Tongue (tissue), 1 donor: ENCODE measurements at regions not wholly inside any gene's neighbourhood (a gene's known extent, or its start where the extent isn't known, plus 50 kb on each side); places are given as distances from the start of the nearest gene placed in this dataset.
A peak's percentile ranks its signal among the peaks of the same experiment; 100 is the strongest.
"Not testable (repeated sequence)": the region's sequence is repeated elsewhere in the genome, so short reads cannot be mapped to it uniquely, and the experiment has no call there.

Source experiments
- DNase-seq: peaks from one replicate; pipeline ENCODE4 v3.0.0-alpha.2; 2015

DNA sequence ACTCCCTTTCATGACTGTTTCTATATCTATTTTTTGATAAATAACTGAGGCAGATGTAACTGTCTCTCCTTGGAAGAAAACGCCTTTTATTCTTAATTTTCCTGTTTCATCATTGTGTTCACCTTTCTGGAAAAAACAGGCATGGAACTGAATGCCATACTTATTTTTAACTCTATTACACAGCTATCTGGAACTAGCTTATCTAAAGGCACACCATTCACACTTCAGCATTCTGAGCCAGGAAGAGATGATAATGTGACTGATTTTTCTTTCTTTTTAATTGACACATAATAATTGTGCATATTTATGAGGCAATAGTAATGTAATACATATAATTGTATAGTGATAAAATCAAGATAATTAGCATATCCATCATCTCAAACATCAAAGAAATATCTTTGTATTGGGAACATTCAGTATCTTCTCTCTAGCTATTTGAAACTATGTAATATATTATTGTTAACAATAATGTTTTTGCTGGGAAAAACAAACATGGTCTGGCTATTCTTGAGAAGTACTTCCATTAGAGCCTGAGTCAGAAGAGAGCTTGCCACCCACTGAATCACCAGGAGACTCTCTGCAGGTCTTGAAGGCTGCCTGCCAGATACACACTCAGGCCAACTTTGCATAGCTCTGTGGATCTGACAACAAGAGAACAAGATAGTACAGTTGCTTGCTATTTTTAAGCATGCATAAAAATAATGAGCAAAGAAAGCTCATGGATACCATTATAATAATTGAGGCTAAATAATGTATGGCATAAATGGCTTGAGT lies 501.0 kb upstream of the EDIL3 start:
- peak; percentile 2 for DNase-seq

DNA sequence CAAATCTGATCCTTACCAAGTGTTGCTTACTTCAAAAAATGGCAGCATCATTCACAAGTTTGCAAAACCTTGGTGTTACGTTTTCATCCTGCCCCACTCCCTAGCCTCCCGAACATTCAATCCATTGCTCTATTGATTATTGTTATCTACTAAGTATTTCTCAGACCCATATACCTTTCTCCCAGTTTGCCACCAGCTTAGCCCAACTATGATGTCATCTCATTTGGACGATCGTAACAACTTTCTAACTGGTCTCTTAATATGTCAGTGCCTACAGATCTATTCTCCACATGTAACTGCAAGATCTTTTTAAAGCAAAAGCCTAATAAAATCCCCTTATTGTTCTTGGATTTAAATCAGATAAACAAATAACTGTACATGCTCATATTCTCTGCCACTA lies 497.1 kb upstream of the EDIL3 start:
- no peak for DNase-seq

DNA sequence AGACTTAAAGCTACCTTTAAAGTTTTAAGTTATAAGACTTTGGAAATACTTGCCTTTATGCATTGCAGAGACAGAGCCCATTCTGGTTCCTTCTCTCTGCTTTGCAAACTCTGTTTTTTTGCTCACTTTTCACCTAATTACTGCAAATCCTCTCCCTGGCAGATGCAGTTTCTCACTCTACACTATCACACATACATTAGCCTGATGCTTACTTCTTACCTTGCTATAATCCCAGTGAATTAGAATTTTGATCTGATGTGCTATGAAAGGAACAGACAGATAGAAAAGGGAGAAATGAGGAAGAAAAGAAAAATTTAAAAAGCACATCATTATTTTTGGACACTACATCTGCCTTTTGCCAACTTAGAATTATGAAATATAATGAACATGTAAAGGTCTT lies 489.5 kb upstream of the EDIL3 start:
- no peak for DNase-seq

DNA sequence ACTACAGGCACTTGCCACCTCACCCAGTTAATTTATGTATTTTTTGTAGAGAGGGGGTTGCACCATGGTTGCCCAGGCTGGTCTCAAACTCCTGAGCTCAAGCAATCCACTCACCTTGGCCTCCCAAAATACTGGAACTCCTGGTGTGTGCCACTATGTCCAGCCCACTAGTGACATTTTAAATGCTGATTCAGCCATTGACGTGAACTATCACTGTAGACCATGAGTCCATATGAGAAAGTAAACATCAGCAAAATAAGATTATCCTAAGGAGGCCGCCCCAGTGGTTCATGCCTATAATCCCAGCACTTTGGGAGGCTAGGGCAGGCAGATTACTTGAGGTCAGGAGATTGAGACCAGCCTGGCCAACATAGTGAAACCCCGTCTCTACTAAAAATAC lies 488.1 kb upstream of the EDIL3 start:
- DNase-seq = no peak

DNA sequence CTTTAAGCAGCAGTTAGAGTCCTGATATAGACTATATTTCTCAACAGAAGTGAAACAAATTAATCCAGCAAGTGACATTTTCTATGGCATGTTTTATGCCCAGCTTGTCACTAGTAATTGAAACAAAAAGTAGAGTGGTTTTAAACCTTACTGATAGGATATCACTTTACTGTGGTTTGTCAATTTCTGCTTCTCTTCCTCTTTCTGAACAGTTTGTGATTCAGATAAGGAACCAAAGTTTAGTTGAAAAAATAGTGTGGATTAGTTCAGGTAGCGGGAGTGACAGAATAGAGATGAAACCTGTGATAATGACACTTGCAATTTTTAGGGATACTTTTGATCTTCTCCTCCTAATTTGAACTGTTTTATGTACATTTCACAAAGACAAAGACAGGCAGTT lies 485.7 kb upstream of the EDIL3 start:
- DNase-seq = no peak

DNA sequence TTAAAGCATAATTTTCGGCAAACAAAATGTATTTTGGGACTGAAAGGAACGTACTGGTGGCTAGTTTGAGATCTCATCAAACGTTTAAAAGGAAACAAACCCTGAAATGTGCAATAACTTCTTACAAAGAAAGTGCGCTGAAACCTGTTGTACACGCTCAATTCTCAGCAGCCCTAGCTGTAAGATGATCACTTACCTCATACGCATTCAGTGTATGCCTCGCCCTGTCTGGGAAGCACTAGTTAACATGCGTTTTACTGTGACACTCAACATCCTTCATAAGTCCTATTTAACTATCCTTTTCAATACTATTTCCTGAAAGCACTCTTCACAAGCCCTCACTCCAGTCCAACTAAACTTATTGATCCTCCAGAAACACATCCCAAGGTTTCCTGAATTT lies 485.0 kb upstream of the EDIL3 start:
- DNase-seq = peak; percentile 2

DNA sequence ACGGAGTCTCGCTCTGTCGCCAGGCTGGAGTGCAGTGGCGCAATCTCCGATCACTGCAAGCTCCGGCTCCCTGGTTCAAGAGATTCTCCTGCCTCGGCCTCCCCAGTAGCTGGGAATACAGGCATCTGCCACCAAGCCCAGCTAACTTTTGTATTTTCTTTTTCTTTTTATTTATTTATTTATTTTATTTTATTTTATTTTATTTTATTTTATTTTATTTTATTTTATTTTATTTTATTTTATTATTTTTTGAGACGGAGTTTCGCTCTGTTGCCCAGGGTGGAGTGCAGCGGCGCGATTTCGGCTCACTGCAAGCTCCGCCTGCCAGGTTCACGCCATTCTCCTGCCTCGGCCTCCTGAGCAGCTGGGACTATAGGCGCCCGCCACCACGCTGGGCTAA lies 479.3 kb upstream of the EDIL3 start:
- not testable (repeated sequence) for DNase-seq

DNA sequence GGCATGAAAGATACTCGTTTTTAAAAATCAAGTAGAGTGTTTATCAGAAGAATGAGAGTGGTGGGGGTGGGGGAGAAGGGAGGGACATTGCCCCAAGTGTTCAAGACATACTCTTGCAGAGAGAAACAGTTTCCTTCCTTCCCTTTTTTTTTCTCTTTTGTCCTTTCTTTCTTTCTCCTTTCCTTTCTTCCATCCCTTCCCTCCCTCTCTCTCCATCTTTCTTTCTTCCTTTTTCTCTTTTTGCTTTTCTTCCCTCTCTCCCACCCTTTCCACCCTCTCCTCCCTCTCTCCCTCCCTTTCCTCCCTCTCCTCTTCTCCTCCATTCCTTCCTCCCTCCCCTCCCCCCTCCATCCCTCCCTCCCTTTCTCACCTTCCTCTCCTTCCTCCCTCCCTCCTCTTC lies 478.3 kb upstream of the EDIL3 start:
- no peak for DNase-seq

DNA sequence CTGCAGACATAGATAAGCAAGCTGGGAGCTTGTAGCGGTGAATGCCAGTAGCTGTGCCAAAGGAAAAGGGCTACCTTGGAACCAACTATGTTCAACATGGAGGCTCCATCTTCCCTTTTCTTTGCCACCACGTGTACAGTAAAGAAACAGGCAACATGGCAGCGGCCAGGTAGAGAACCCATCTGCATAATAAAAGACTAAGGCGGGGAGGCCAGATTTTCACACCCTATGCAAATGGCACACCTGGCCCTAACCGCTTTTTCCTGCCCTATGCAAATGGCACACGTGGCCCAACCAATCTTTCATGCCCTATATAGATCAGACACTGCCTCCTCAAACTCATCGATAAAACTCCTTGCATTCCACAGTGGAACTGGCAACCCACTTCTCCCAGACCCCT lies 477.5 kb upstream of the EDIL3 start:
- DNase-seq = no peak

DNA sequence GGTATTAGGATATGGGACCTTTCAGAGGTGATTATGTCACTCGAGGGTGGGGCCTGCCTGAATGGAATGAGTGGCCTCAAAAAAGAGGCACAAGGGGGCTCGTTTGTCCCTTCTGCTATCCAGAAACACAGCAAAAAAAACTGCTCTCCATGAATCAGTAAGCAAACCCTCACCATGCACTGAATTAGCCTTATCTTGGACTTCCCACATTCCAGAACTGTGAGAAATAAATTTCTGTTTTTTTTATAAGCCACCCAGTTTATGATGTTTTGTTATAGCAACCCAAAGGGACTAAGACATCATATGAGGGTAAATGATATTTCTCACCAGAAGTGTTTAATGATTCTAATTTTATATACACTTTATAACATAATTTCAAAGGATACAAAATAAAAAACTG lies 476.6 kb upstream of the EDIL3 start:
- DNase-seq = no peak

DNA sequence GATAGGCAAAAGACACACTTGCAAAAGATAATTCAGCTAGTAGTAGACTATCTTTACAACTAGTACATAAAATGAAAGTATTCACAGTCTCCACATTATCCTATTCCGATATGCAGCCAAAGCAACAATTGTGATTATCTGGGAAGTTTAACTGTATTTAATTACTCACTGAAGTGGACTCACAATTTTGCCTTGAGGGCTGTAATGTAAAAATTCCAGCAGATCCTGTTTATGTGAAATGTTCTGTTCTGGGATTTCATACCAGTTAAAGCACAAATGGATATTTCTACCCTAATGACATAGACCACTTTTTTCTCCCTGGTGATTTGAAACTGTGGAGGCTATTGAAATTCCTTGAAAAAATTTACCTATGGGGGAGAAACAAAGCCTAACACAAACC lies 474.4 kb upstream of the EDIL3 start:
- no peak for DNase-seq

DNA sequence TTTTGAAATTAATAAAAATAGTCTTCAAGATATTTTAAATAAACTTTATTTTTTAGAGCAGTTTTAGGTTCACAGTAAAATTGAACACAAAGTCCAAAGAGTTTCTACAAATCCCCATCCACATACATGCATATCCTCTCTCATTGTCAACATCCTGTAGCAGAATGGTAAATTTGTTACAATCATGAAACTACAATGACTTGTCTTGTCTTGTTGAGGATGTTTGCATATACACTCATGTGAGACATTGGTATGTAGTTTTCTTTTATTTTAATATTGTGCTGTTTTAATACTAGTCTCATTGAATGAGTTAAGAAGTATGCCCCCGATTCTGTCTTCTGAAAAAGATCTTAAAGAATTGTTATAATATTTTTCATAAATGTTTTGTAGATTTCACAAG lies 447.0 kb upstream of the EDIL3 start:
- DNase-seq = no peak

DNA sequence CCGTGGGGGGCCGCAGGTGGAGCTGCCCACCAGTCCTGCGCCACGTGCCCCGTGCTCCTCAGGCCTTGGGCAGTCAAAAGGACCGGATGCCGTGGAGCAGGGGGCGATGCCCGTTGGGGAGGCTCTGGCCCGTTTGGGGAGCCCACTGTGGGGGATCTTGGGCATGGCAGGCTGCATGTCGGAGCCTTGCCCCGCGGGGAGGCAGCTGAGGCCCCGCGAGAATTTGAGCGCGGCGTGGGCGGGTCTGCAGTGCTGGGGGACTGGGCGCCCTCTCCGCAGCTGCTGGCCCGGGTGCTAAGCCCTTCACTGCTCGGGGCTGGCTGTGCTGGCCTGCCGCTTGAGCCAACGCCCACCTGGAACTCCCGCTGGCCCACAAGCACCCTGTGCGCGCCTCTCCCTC lies 445.6 kb upstream of the EDIL3 start:
- no peak for DNase-seq

DNA sequence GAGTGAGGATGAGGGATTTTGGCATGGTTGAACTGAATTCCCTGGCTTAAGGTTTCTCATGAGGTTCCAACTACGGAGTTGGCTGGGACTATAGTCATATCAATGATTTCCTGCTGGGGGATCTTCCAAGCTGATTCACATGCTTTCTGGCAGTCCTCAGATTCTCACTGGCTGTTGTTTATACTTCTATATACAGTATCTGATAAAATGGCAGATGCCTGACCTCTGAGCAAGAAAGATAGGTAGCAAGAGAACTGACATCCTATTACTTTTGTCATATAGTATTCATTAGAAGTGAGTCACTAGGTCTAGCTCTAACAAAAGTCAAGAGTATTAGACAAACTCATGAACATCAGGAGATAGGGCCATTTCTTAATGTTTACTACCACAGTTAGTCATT lies 440.9 kb upstream of the EDIL3 start:
- DNase-seq = no peak

DNA sequence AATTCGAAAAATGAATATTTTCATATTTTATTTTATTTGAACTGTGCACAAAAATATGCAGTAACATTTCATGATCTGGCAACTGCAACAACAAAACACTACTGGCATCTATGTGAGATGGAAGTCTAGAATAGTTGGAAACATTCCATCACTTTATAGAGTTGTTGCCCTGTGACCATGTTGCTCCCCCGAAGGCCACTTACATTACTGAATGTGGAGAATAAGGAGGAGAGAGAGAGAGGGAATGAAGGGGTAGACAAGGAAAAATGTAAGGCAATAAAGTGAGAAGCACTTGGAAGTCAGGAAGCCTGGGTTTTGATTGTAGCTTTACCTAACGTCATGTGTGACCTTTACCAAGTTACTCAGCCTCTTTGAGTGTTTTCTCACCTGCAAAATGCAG lies 437.2 kb upstream of the EDIL3 start:
- DNase-seq = no peak

DNA sequence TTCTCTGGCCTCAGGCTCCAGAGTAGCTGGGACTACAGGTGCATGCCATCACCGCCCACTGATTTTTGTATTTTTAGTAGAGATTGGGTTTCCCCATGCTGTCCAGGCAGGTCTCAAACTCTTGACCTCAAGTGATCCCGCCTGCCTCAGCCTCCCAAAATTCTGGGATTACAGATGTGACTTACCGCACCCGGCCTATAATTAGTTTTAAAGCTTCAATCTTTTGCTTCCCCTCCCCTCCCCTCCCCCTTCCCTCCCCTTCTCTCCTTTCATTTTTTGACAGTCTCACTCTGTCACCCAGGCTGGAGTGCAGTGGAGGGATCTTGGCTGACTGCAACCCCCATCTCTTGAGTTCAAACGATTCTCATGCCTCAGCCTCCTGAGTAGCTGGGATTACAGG lies 433.3 kb upstream of the EDIL3 start:
- no peak for DNase-seq

DNA sequence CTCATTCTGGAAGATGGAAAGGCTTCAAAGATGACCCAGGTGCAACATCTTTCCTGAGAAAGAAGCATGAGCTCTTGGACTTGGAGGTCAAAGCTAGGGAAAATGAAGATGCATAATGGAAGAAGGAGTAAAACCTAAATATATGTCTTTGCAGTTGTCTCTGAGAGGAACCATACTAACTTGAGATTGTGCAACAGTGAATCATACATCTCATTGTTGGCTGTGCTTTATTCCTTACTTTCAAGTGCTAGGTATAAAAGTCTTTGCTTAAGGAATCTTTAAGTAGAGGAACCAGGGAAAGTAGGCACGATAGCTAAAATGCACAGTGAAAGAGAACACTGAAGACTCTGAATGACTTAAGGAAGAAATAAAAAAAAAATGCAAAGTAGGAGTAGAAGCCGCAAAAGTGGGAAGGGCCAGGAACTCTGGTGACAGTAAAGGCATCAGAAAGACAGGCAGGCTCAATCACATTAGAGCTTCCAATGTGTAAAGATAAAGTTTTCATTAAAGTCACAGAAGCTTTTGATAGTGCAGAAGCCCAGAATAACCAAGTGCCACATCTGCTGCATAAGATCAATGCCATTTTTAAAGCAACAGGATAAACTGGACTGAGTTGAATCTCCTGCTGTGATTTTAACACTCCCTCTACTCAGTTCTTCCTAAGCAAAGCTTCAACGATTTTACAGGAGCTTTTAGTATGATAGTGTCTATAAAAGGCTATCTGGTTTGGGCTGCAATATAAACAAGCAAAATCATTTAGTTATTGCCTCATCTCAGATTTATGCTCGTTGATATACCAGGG lies 432.3 kb upstream of the EDIL3 start:
- no peak for DNase-seq

DNA sequence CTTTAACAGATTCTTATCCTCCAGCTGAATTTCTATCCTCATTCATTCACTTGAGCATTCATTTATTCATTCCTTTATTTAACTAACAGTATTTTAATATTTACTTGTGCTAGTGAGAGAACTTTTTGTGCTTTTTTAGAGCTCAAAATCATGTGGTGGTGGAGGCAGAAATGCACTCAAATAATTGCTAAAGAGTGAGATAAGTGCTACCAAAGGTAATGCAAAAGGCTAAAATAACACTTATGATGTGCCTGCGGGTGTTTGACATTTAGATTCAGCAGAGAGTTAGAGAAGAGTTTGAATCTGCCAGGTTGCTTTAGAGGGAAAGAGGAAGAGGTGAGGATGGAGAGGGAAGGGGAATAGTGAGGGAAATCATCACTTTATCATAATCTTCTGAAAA lies 431.5 kb upstream of the EDIL3 start:
- no peak for DNase-seq

DNA sequence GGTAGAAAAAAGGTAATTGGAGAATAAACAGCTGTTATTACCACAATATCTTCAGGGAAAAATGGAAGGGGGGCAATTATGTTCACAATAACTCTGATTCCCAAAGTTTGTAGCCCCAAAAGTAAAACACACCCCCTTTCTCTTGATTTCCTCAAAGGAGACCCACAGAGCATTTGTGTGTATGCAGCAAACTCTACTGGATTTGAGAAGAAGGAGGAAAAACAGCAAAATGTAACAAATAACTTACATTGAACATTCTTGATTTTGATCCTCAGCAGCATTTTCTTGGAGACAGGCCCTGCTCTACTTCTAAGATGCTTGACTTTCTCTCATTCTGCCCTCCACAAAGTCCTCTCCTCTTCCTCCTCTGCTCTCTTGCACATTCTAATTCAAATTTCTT lies 420.8 kb upstream of the EDIL3 start:
- DNase-seq = no peak

DNA sequence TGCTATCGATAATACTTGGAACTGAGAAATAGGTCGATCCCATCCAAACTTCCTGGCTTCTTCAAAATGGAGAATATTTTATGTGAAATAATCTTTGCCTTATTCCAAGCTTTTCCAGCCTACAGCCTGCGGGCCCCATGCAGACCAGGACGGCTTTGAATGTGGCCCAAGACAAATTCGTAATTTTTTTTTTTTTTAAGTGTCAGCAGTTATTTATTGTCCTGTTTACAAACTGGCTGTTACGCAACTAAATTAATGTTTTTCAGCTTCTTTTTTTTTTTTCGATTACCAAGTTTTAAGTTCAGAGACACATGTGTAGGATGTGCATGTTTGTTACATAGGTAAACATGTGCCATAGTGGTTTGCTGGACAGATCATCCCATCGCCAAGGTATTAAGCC lies 411.7 kb upstream of the EDIL3 start:
- no peak for DNase-seq

DNA sequence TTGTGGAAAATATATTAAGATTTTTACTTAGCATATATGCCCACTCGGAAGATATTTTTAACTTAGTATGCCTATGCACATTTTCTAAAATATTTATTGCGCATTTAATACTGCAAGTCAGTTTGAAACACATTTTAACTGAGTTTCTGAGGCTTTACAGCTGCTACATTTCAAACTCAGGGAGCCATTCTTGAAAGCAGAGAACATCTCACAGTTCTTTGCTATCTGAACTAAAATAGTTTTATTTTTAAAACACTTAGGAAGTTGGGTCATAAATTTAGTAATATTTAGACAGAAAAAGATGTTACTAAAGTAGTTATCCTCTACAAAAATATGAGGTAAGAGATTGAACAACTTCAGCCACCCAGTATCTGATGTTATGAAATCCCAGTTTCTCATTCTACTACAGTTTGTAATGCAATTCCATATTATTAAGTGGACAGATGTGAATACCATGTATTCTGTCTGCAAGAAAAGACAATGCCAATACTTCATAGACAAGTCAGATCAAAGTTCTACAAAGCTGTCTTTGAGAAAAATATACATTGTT lies 409.9 kb upstream of the EDIL3 start:
- no peak for DNase-seq

DNA sequence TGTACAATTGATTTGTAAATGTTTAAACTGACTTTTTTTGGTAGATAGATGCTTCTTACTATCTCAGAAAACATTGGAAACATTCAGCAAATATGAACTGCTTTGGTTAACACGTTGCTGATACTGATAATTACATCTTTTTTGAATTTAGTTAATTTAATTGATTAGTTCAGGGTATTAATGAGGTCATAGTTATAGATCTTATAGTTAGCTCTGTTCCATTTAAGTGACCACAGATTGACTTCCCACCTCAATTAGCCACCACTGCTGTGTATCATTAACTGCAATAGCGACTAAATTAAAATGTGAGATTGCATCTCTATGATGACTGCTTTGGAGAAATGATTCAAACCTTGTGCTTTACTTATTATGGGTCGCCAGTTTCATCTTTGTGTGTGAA lies 407.1 kb upstream of the EDIL3 start:
- DNase-seq = no peak

DNA sequence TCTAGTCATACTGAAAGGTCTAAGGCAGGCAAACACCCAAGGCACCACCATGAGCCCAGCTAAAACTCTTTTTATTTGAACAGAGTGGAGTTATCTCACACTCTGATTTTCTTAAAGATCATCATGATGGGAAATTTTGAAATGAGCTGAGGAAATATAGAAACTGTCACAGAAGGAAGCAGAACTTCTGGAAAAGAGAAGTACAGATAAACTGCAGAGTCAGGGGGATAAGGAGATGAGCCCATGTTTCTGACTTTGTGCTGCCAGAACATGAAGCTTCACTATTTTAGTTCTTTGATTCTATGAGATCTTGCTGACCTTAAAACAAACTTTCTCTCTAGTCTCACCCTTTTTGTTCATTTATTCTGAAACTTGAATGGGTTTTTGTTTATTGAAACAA lies 406.5 kb upstream of the EDIL3 start:
- no peak for DNase-seq

DNA sequence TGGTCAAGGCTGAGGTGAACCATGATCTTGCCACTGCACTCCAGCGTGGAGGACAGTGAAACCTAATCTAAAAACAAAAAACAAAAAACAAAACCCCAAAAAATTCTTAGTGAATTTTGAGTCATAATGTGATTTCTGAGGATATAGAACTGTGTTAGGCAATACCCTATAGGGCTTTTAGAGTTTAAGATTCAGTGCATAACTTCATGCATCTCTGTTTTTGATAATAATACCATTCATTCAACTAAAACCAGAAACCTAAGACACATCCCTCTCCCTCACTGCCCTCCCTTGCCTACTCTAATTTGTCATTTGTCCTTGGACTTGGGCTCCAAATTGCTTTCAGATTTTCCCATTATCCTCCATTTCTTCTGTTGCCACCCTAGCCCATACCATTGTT lies 405.7 kb upstream of the EDIL3 start:
- no peak for DNase-seq
